K562 (cell line): ENCODE measurements at regions not wholly inside any gene's neighbourhood (a gene's known extent, or its start where the extent isn't known, plus 50 kb on each side); places are given as distances from the start of the nearest gene placed in this dataset.
A peak's percentile ranks its signal among the peaks of the same experiment; 100 is the strongest.
"Not testable (repeated sequence)": the region's sequence is repeated elsewhere in the genome, so short reads cannot be mapped to it uniquely, and the experiment has no call there.

Experiments used
- ATAC-seq: fragments of 200-7000 bp; cut with Tn5 transposase; 3 replicates; pipeline ENCODE4 v1.9.1; 2020; ENCODE audit warnings: moderate library complexity
- BruUV-seq: library from RNA; stranded (reverse); fragments of 400-500 nt; replicated peaks from 2 replicates; lab custom pipeline; 2021; lab: Mats Ljungman, UMichigan
- CTCF ChIA-PET: fragments of 300-600 bp; formaldehyde crosslinking; extraction: SDS; loops from one replicate; lab custom pipeline; 2021; ENCODE audit warnings: low intra/inter-chr PET ratio; lab: Yijun Ruan, JAX
- POLR2A ChIA-PET: fragments of 300-600, 350-650 bp; sonication (Branson Sonifier 250); formaldehyde crosslinking; extraction: SDS; loops from one replicate; lab custom pipeline; 2021; ENCODE audit warnings: antibody characterized with exemption, inconsistent platforms; lab: Yijun Ruan, JAX
- DNase-seq, 4 experiments: peaks; one replicate each; pipeline versions ENCODE4 v3.0.0 to v3.0.0-alpha.2; 2011 to 2018; ENCODE audit warnings: low spot score in 3 of 4, mixed read lengths in 3 of 4; ENCODE audit errors: extremely low read depth in 1 of 4
- FAIRE-seq: peaks from 2 replicates; lab custom pipeline; 2011; peaks lifted over from hg19 to GRCh38; lab: Jason Lieb, UNC
- H2AFZ ChIP-seq: 2 replicates; pipeline ENCODE4 v1.6.0; 2011; ENCODE audit warnings: low read depth, low read length, control low read depth, inconsistent platforms
- H3K27ac ChIP-seq: fragments of 200-600 bp; 3 replicates; pipeline ENCODE4 v1.8.0; 2011; ENCODE audit warnings: low read depth, mild to moderate bottlenecking, control low read depth, inconsistent platforms, low read length, moderate library complexity, mixed read lengths; ENCODE audit errors: extremely low read depth
- H3K27me3 ChIP-seq, 2 experiments: fragments of 300-600 bp in 1 of 2; 2 replicates in 1 of 2; 3 replicates in 1 of 2; pipeline versions ENCODE4 v1.6.0 to v1.8.0; 2011; ENCODE audit warnings: inconsistent platforms in 2 of 2, low read length in 2 of 2, mild to moderate bottlenecking in 1 of 2, mixed read lengths in 1 of 2, moderate library complexity in 1 of 2; ENCODE audit not compliant: control insufficient read depth in 2 of 2, insufficient read depth in 2 of 2
- H3K36me3 ChIP-seq: fragments of 300-600 bp; 3 replicates; pipeline ENCODE4 v1.8.0; 2011; ENCODE audit warnings: mild to moderate bottlenecking, low read length, inconsistent platforms; ENCODE audit not compliant: control insufficient read depth, insufficient read depth
- H3K4me1 ChIP-seq, 2 experiments: fragments of 200-600 bp in 1 of 2; replicated peaks in 1 of 2; 2 replicates in 1 of 2; 3 replicates in 1 of 2; pipeline versions ENCODE4 v1.5.1 to v1.8.0; 2011; ENCODE audit warnings: inconsistent platforms in 2 of 2, low read length in 2 of 2, mild to moderate bottlenecking in 1 of 2, mixed read lengths in 1 of 2, moderate library complexity in 1 of 2; ENCODE audit not compliant: control insufficient read depth in 2 of 2, insufficient read depth in 2 of 2
- H3K4me2 ChIP-seq: 2 replicates; pipeline ENCODE4 v1.6.1; 2011; ENCODE audit warnings: low read length, control low read depth, inconsistent platforms, mixed read lengths; ENCODE audit not compliant: insufficient read depth
- H3K4me3 ChIP-seq: fragments of 200-600 bp; sonication (generic), shearing (Covaris generic); 2 replicates; pipeline ENCODE4 v1.5.1; 2016; ENCODE audit warnings: control low read depth, inconsistent platforms
- H3K79me2 ChIP-seq: fragments of 200-600 bp; 3 replicates; pipeline ENCODE4 v1.8.0; 2011; ENCODE audit warnings: low read length, inconsistent platforms; ENCODE audit not compliant: control insufficient read depth, insufficient read depth
- H3K9ac ChIP-seq, 2 experiments: 2 replicates each; pipeline versions ENCODE4 v1.6.0 to v1.6.1; 2011; ENCODE audit warnings: low read depth in 2 of 2, low read length in 2 of 2, control low read depth in 1 of 2, inconsistent platforms in 1 of 2, mild to moderate bottlenecking in 1 of 2, mixed read lengths in 1 of 2; ENCODE audit not compliant: insufficient read depth in 1 of 2
- H3K9me1 ChIP-seq: one replicate; pipeline ENCODE4 v1.6.0; 2011; ENCODE audit warnings: inconsistent platforms, mild to moderate bottlenecking, low read length, moderate library complexity; ENCODE audit not compliant: control insufficient read depth, insufficient read depth
- H3K9me3 ChIP-seq: replicated peaks from 2 replicates; pipeline ENCODE4 v1.5.1; 2011; ENCODE audit warnings: low read depth, low read length, inconsistent platforms; ENCODE audit not compliant: control insufficient read depth, insufficient read depth
- H4K20me1 ChIP-seq: replicated peaks from 2 replicates; pipeline ENCODE4 v1.6.1; 2011; ENCODE audit warnings: low read length, inconsistent platforms, mixed read lengths; ENCODE audit not compliant: control insufficient read depth, insufficient read depth
- E2F6 ChIP-seq, 2 experiments: IDR thresholded peaks; 2 replicates each; pipeline ENCODE4 v1.6.1; 2011; ENCODE audit warnings: borderline replicate concordance in 1 of 2, control low read depth in 1 of 2, low read depth in 1 of 2, low read length in 1 of 2, mild to moderate bottlenecking in 1 of 2, mixed read lengths in 1 of 2, moderate library complexity in 1 of 2; ENCODE audit not compliant: insufficient read depth in 1 of 2, insufficient read length in 1 of 2, poor library complexity in 1 of 2, severe bottlenecking in 1 of 2; ENCODE audit errors: extremely low read depth in 1 of 2
- NFIX ChIP-seq: fragments of 250-450 bp; sonication (Bioruptor Pico); IDR thresholded peaks from 2 replicates; pipeline ENCODE4 v1.4.0; 2020; ENCODE audit warnings: low read depth, mild to moderate bottlenecking, moderate library complexity
- WGBS: fragments of 100-300 bp; shearing (Covaris generic); methylation state at CpG from one replicate; pipeline ENCODE4 v1.1.6; 2016; ENCODE audit warnings: low coverage, mixed read lengths; ENCODE audit not compliant: insufficient coverage; ENCODE audit errors: missing lambda C conversion rate; 5-methylcytosine and 5-hydroxymethylcytosine counted together
- in situ Hi-C: fragments of 300-500 bp; cut with MboI; formaldehyde crosslinking; loops from 4 replicates; pipeline ENCODE4 v1.15.0; 2018; ENCODE audit warnings: inconsistent platforms, mixed read lengths
- intact Hi-C: fragments of 100-400 bp; cut with micrococcal nuclease; formaldehyde crosslinking; loops from 2 replicates; pipeline ENCODE4 v1.14.2; 2022

- POLR2A ChIA-PET, result interaction anchor here (0.9 to 1.5 kb wide), 3 partner anchors 8 to 28 kb away, joined by 3 to 4 read pairs (median 4); no protein-coding TSS in a partner anchor
- in situ Hi-C loops, result no loop called here
- DNase-seq, result peak in 1 of 4 experiments; percentile 4
These were observed 60.0 kb upstream of the VIPR2 start for GRCh38 chr7:159204664-159205063.

GRCh38 chr7:159203253-159203652, 58.6 kb upstream of the VIPR2 start:
- 37% methylated on average over 9 of the region's 9 CpGs for whole genome bisulfite sequencing

More at GRCh38 chr7:159204664-159205063, 60.0 kb upstream of the VIPR2 start:
- no peaks in the 10 kb centered on the region for H3K36me3 ChIP-seq
- no peak for TF ChIP-seq NFIX
- peak in 1 of 2 experiments; percentile 20 for TF ChIP-seq E2F6 (IDR thresholded peaks at IDR 0.05; ENCODE audit: borderline replicate concordance in 1 of 2, extremely low read depth in 1 of 2, insufficient read depth in 1 of 2, insufficient read length in 1 of 2, low read depth in 1 of 2, low read length in 1 of 2, poor library complexity in 1 of 2, severe bottlenecking in 1 of 2)
- no peaks in the 10 kb centered on the region for H4K20me1 ChIP-seq
- no peaks in the 10 kb centered on the region for H3K9me1 ChIP-seq
- intact Hi-C loops, result no loop called here
- no peak overlapping the region for H2AFZ ChIP-seq
- FAIRE-seq (no peak), ATAC-seq (peak; percentile 52)
- BruUV-seq, result no TSS peak
- H3K4me3 ChIP-seq, result no peak overlapping the region
- H3K9me3 ChIP-seq, result no peaks in the 10 kb centered on the region
- H3K9ac ChIP-seq, result peak overlapping the region in 1 of 2 experiments; percentile 54; a peak in 2 of 4 replicates
- no peaks in the 10 kb centered on the region for H3K79me2 ChIP-seq
- CTCF ChIA-PET, result no interaction called here
- H3K4me1 ChIP-seq, result peaks cover 0 to 4% of the 10 kb centered on the region in 2 experiments; a peak in 2 of 5 replicates
- 14% methylated on average over 10 of the region's 10 CpGs for WGBS
- peaks cover 26 to 41% of the 10 kb centered on the region in 2 experiments for H3K27me3 ChIP-seq
- no peak overlapping the region for H3K4me2 ChIP-seq
- H3K27ac ChIP-seq, result no peak overlapping the region

More at GRCh38 chr7:159203253-159203652, 58.6 kb upstream of the VIPR2 start:
- FAIRE-seq, H3K27ac ChIP-seq, DNase-seq, H3K79me2 ChIP-seq, H3K36me3 ChIP-seq, H3K4me2 ChIP-seq, H3K4me3 ChIP-seq, CTCF ChIA-PET, ATAC-seq, BruUV-seq, H4K20me1 ChIP-seq, H3K9me3 ChIP-seq, H3K9me1 ChIP-seq, H2AFZ ChIP-seq, H3K9ac ChIP-seq, intact Hi-C loops, in situ Hi-C loops: not testable (repeated sequence)
- Histone ChIP-seq H3K4me1 (peaks cover 6 to 10% of the 10 kb centered on the region in 2 experiments), H3K27me3 (peaks cover 21 to 31% of the 10 kb centered on the region in 2 experiments)
- POLR2A ChIA-PET, result interaction anchor here (1.1 kb wide), 1 partner anchor 14 kb away, joined by 4 read pairs; no protein-coding TSS in a partner anchor
